Endothelial cell of umbilical vein (primary cell): ENCODE measurements at regions not wholly inside any gene's neighbourhood (a gene's known extent, or its start where the extent isn't known, plus 50 kb on each side); places are given as distances from the start of the nearest gene placed in this dataset.

Experiments used
- EZH2 ChIP-seq: IDR thresholded peaks from 2 replicates; pipeline ENCODE4 v1.6.1; 2012; ENCODE audit warnings: borderline replicate concordance, low read depth, mild to moderate bottlenecking, moderate library complexity, low read length, inconsistent platforms; ENCODE audit not compliant: severe bottlenecking
- POLR2A ChIP-seq: IDR thresholded peaks from 2 replicates; pipeline ENCODE4 v1.6.1; 2012; ENCODE audit warnings: low read depth, mild to moderate bottlenecking, control low read depth, low read length
- POLR2AphosphoS5 ChIP-seq: IDR thresholded peaks from 2 replicates; pipeline ENCODE4 v1.6.1; 2012; ENCODE audit warnings: low read depth, mild to moderate bottlenecking, control low read depth, low read length, moderate library complexity; ENCODE audit not compliant: insufficient read depth

GRCh38 chr16:59201160-59201559, 467.0 kb upstream of the GOT2 start:
- TF ChIP-seq POLR2A (no peak), POLR2AphosphoS5 (no peak), EZH2 (no peak)
